DMS53 (cell line): ENCODE measurements at regions not wholly inside any gene's neighbourhood (a gene's known extent, or its start where the extent isn't known, plus 50 kb on each side); places are given as distances from the start of the nearest gene placed in this dataset.

ENCODE experiments used
- DNase-seq: peaks from one replicate; lab custom pipeline; 2025; lab: John Stamatoyannopoulos, UW

DNA sequence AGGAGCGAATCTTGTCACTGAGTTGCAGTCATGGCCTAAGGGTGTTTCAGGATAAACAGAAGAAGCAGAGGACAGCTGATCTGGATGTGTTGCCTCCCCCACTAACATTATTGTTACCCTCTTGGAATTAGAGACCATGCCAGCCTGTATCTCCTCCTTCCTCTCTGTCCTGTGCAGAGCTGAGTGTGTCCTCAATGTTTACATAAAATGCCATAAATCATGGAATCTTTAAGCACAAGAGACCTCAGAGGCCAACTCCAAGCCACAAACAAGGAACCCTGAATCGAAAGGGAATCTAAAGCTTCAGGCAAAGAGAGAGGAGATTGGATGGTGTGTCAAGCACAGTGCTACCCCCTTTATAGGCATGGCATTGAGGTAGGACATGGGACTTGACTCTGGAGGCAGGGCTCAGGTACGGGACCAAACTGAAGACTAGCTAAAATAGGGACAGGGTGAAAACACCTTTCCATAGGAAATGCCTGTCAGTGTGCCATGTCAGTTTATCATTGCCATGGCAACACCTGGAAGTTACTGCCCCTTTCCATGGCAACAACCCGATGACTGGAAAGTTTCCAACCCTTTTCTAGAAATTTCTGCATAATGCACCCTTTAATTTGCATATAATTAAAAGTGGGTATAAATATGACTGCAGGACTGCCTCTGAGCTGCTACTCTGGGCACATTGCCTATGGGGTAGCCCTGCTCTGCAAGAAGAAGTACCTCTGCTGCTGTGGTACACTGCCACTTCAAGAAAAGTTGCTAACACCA, 489.7 kb downstream of the MIAT start:
- no peak for DNase-seq

DNA sequence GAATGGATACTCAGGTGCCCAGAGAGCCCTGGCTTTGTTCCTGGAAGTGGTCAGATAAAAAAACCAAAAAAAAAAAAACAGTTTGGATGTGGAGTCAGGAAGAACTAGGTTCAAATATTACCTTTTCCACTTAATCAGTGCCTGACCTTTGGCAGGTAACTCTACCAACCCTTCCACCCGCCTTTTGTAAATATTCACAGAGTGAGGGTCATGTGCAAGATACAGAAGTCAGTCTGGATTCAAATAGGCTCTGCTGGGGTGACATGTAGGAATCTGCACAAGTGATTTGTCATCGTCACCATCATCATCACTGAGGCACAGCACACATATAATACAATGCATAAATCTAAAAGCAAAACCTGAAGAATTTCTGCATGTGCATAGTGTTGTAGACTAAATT, 490.7 kb downstream of the MIAT start:
- DNase-seq = no peak

DNA sequence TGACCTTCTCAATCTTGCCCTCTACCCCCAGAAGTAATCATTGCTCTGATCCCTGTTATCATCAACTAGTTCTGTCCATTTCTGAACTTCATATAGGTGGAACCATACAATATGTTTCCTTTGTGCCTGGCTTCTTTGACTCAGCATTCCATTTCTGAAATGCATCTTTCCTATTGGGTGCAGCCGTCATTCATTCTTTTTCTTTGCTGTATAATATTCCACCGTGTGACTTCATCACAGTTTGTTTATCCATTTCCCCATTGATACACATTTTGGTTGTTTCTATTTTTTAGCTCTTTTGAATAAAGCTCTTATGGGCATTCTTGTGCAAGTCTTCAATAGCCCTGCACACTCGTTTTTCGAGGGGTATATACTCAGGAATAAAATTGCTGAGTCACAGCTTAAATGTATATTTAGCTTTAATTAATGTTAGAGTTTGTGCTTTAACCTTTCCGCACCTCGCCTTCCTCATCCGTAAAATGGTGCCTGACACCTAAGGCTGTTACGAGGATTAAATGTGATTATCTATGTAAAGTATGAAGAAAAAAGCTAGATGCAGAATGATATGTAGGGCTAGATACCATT, 491.6 kb downstream of the MIAT start:
- no peak for DNase-seq

DNA sequence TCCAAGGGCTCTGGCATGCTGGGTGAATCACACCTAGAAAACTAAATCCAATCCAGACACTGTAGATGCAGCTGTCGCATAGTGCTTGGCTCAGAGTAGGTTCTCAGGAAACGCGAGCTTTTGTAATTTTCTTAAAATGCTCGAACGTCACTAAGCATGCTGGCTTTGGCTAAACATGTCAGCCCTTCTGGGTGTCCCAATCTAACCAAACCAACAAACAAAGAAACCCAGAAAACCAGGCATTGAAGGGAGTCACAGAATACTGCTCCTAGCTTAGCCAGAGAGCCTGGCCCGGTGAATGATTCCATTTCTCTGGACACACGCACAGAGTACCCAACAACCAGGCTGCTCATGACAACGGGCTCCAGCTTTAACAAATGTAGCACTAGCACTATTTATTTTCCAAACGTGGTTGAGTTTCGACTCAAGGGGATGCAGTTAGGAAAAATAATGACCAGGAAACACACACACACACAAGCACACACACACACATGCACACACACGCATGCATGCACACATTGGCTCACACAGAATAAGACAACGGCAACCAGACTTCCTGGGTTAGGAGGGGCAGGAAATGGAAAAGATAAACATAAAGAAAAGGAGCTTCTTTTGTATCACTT, 492.6 kb downstream of the MIAT start:
- DNase-seq = no peak

DNA sequence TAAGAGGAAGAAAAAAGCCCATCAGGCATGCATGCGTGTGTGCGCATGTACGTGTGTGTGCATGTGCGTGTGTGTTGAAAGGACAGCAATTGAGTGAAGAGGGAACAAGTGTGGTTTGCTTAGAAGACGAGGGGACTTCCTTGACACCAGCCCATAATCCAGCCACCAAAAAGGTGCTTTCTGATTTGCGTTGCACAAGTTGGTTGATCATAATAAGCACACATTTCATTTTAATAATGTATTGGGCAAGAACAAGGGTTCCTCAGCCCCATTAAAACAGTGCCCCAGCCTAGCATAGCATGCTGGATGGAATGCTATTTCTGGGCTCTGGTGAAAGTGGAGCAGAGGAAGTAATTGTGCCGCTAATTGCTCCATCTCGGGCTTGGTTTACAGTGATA, 493.2 kb downstream of the MIAT start:
- DNase-seq = no peak

DNA sequence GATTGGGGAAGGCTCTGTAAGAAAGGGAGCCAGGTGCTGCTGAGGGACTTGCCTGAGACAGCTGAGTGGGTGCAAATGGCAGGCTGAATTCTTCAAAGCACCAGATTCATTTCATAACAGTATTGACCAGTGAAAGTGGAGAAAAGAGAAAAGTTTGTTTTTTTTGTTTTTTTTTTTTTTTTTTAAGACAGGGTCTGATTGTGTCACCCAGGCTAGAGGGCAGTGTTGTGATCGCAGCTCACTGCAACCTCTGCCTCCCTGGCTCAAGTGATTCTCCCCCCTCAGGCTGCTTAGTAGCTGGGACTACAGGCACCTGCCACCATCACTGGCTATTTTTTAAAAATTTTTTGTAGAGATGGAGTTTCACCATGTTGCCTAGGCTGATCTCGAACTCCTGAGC, 494.0 kb downstream of the MIAT start:
- DNase-seq = no peak

DNA sequence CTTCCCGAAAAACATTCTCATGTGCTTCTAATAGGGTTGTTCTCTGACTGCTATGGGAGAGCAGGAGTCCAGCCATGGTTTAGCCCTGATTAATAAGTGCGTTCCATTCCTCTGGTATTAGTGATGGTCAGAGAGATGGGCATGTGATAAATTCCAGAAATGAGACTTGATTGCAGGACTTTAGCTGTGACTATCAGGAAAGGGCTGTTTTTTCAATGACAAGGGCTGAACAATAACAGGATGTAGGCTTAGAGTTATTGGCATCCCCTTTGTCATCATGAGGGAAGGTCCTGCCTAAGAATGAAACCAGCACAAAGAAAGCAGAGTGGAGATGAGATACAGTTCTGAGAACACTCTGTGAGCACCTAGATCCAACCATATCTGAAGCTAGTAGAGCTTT, 494.6 kb downstream of the MIAT start:
- no peak for DNase-seq

DNA sequence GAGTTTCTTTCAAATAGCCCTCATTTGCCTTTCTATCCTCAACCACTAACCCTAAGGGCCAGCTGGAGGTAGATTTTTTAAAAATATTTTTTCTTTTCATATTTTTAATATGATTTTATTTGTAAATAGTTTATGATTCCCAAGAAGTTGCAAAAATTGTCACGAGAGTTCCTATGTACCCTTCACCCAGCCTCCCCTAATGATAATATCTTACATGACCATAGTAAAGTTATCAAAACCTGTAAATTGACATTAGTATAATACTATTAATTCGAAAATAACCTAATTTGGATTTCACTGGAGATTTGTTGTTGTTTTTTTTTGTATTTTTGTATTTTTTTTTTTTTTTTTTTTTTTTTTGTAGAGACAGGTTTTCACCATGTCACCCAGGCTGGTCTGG, 495.5 kb downstream of the MIAT start:
- DNase-seq = no peak

DNA sequence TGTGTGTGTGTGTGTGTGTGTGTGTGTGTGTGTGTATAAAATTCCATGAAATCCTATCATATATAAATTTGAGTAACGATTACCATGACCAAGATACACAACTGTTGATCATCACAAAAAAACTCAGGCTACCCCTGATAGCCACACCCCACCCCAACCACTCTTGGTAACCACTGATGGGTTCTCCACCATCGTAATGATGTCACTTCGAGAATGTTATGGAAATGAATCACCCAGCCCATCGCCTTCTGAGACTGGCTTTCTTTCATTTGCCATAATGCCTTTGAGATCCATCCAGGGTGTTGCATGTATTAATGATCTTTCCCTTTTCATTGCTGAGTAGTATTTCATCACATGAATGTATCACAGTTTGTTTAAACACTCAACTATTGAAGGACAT, 496.0 kb downstream of the MIAT start:
- DNase-seq = no peak

DNA sequence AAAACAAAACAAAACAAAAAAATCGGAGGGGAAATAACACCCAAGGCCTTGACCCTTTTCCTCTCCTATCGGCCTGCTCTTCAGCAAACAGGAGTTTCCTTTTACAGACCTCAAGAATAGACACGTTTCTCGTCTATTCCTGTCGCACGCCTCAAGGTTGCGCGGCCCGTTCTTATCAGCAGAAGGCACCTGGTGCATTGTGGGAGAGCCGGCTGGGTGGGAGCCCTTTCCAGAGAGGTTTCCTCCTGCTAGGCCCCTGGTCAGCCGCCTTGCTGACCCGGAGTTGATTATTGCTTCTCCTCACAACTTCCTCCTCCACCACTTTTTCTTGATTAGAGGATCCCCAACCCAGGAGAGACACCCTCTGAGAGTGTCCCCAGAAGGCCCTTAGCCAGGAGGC, 497.3 kb downstream of the MIAT start:
- no peak for DNase-seq

DNA sequence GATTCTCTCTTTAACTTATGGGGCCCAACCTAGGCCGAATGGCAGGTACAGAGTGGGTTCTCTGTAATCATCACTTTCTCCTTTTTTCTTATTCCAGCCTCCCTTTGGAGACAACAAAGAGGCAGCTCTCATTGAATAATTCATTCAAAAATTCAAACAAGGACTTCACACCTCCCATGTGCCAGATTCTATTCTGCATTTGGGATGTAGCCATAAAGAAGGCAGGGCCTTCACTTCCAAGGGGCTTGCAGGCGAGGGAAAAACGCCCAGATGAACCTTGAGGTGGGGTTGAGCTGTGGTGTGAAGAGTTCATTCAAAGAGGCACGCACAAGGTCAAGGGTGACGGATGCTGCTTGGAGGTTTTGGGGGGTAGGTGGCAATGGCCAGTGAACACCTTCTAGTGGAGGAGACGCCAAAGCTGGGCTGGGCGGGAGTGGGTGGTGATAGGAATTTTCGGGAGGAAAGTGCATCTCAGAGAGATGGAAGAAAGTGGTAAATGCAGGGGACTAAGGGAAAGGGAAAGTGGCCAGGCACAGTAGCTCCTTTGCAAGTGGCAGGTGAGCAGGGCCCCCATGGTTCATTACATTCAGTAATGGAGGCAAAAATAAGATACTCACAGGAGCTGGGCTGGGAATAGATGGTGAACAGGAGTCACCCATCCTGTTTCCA, 499.6 kb downstream of the MIAT start:
- DNase-seq = no peak

DNA sequence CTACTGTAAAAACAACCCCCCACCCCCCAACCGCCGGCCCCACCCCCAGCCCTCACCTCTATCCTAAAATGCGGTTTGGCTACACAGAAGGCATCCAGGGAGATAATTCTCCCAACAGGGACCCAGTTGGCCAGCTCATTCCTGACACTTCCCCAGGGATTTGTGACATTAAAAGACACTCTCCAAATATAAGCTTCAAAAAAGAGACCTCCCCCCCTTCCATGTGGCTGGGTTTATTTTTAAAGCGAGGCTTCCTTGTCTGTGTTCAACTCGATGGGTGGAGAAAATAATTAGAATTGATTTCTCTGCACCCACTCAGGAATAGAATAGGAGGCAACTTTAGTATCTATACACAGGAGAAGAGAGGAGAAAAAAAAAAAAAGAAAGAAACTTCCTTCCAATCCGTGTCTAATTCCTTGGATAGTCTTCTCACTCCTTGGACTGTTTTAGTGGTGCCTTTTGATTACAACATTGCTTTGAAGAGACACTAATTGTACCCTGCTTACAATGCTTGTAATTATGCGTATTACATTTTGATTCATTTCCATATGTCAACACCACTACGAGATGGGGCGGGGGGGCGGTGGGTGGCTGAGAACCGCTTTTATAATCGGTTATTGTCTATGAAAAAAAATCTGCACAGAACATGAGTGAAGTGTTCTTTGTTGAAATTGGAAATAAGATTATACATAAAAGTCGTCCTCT, 500.4 kb downstream of the MIAT start:
- DNase-seq = no peak

DNA sequence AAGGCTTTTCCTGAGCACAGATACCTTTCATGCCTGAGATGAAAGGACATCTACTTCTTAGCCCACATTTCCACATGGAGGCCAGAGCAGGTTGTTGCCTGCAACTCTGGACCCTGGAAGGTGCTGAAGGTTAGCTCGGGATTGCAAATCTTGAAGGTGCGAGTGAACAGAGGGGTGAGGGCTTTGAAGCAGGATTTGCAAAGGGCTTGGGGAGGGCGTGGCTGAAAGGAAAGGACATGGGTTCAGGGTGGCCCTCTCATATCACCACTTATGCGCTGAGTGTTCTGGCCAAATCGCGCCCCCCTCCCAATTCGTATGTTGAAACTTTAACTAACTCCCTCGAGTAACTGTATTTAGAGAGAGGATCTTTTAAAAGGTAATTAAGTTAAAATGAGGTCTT, 501.6 kb downstream of the MIAT start:
- DNase-seq = no peak

DNA sequence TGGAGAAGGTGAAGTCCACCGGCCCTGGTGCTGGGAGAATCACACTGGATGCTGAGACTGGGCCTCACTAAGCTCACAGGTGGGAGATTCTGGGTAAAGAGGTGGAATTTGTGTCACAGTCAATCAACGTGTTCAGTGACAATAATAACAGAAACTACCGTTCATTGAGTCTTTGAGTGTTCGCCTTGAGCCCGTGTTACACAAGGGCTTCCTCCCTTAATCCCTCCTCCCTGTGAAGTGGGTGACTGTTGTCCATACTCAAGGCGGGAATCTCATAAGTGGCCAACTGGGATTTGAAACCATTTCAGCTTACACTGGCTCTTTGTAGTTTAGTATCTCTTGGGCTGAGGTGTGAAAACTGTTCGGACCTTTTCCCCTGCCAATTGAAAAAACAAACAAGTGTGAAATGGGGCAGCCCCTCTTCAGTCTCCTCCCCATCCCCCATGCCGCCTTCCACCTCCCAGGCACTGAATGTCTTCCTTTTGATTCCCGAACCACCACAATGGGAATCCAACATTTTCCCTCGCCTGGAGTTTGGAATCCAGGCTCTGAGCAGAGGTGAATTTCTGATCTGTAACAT, 502.4 kb downstream of the MIAT start:
- no peak for DNase-seq

DNA sequence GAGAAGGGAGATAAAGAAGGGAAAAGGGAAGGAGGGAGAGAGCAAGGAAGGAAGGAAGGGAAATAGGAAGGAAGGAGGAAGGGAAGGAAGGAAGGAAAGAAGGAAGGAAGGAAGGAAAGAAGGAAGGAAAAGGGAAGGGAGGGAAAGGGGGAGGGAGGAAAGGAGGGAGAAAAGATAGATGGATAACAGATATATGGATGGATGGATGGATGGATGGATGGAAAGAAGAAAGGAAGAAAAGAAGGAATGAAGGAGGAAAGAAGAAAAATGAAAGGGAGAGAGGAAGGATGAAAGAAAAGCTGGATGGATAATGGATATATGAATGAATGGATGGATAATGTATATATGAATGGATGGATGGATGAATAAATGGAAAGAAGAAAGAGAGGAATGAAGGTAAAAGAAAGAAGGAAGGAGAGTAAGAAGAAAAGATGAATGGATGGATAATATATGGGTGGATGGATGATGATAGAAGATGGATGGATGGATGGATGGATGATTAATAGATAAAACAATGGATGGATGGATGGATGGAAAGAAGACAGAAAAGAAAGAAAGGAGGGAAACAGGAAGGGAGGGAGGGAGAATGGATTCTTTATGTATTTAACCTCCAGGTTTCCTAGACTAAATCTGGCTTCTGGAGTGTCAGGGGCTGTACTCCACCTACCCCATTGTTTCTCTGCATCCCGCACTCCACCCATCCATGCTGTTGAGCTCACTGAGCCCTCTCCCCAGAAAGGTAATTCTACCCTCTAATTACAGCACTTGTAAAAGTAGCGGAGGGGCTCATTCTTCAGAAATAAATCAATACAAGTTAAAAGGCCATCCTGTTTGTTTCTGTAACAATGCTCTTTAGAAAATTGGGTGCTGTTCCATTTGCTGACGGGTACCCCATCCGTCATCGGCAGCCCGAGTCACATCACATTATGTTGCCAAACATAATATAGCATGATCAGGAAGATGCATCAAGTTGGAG, 506.1 kb downstream of the MIAT start:
- no peak for DNase-seq

DNA sequence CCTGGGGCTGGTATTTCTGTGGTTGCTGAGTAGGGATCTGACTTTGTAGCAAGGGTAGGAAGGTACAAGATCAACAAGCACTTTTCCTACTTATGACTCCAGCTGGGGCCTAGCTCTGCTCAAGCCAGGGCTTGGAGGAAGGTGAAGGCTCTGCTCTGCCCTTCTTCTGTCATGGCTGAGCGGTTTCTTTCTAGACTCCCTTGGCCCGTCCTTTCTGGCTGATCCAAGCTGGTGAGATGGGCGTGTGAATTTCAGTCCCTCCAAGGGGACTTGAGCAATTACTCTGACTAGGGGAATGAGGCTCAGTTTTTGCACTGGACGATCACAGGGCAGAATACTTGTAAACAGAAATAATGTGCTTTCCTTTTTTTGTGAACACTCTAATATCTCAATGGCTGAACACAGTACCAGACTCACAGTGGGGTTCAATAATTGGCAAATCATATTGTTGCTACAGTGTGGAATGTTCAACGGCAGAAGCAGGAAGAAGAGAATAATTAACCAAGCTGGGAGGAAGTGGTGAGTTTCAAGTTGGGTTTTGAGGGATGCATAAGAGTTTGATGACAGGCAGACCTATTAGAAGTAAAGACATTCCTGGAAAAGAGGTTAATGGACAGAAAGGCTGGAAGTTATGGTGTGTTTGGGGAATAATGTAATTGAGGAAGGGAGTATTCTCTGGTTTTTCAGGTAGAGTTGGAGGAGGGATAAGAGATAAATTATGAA, 507.6 kb downstream of the MIAT start:
- DNase-seq = no peak

DNA sequence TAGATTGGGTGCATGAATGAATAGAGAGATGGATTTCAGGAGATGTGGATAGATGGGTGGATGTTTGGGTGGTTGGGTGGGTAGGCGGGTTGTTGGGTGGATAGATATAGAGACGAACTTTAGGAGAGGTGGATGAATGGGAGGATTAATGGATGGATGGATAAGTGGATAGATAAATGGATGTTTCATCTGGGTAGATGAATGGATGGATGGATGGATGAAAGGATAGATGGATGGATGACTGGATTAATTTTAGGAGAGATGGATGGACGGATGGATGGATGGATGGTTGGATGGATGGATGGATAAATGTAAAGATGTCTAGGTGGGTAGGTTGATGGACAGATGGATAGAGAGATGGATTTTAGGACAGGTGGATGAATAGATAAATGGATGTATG, 511.3 kb downstream of the MIAT start:
- DNase-seq = no peak

DNA sequence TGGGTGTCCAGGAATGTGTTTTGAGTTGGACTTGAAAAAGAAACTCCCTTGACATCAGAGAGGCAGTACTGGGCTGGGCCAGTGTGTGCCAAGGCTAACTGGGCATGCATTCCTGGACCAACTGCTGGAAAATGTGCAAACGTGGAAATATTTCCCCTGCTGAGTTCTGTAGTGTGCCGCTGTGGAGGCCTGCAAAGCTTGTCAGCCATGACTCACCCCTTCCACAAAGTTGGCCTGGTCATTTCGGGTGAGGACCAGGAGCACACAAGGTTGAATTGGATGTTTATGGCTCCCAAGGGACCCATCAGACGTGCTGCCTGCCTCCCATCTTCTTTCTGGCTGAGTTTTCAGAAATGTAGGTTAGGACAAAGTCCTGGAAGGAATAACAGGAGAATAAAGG, 513.1 kb downstream of the MIAT start:
- DNase-seq = no peak

DNA sequence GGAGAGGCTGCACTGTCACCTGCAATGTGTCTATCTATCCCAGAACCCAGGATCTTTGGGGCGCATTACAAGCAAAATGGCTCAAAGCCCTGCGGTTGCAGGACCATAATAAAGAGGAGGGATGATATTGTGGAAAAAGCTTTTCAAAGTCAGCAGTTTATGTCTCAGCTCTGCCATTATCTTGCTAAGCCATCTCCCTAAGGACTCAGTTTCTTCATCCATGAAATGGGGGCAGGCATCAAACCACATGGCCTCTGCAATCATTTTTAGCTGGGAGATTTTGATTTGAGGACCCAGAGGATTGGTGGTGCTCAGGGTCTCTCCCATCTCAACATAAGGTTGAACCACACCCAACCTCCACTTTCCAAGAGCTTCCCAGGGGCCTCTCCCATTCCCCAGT, 513.8 kb downstream of the MIAT start:
- no peak for DNase-seq

DNA sequence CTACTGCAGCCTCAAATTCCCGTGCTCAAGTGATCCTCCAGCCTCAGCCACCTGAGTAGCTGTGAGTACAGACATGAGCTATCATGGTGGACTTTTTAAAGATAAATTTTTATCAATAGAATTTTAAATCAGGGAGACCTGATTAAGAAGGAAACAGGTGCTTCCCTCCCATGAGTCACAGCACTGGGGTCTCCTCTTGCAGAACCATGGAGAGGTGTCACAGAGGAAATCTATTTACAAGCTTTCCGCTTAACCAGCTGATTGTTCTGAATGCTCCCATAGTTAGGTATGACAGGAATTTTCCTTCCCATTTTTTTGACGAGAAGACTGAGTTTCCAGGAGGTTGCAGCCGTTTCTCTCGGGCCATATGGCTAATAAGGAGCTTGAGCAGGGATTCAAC, 516.1 kb downstream of the MIAT start:
- no peak for DNase-seq
